GM12874 (cell line): ENCODE measurements at regions not wholly inside any gene's neighbourhood (a gene's known extent, or its start where the extent isn't known, plus 50 kb on each side); places are given as distances from the start of the nearest gene placed in this dataset.

Source experiments
- CTCF ChIP-seq: IDR thresholded peaks from 2 replicates; pipeline ENCODE4 v1.5.1; 2011; ENCODE audit warnings: low read depth, mild to moderate bottlenecking, control low read depth, low read length, moderate library complexity; ENCODE audit not compliant: insufficient read depth

DNA sequence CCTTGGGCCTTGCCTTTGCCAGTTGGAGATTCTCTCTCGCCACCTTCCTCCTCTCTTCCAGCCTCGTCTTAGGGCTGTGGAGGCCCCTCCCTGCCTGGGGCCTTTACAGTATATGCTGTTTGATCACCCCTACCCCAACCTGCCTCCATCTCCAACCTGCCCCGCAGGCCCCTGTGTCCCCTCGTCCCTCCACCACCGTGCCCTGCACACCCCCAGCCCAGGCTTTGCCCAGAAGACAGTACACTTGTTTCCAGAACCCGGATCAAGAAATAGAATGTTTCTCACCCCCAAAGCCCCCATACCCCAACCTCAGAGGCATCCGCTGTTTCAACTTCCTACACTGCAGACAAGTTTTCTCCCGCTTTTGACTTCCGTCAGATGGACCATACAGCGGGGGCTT is 202.3 kb upstream of the C14orf180 start:
- TF ChIP-seq CTCF = no peak

DNA sequence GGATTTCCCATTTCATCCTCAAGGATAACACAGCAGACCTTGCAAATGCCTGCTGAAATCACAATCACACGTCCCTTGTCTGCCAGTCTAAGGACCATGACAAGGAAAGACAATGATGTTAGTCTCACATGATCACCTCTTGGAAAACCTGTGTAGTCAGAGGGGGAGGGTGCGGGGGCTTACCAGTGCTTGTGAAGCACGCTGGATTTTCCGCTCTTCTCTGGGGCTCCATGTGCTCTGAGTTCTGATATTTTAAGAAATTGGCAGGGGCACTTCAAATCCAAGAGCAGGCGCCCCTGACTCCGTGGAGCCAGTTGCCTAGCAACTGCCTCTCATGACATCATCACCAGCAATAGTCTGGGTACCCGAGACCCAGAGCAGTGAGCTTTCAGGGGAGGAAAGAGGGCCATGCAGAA is 200.9 kb upstream of the C14orf180 start:
- TF ChIP-seq CTCF = no peak

- no peak for TF ChIP-seq CTCF
These were observed 197.0 kb upstream of the C14orf180 start for GRCh38 chr14:104382361-104383087.

DNA sequence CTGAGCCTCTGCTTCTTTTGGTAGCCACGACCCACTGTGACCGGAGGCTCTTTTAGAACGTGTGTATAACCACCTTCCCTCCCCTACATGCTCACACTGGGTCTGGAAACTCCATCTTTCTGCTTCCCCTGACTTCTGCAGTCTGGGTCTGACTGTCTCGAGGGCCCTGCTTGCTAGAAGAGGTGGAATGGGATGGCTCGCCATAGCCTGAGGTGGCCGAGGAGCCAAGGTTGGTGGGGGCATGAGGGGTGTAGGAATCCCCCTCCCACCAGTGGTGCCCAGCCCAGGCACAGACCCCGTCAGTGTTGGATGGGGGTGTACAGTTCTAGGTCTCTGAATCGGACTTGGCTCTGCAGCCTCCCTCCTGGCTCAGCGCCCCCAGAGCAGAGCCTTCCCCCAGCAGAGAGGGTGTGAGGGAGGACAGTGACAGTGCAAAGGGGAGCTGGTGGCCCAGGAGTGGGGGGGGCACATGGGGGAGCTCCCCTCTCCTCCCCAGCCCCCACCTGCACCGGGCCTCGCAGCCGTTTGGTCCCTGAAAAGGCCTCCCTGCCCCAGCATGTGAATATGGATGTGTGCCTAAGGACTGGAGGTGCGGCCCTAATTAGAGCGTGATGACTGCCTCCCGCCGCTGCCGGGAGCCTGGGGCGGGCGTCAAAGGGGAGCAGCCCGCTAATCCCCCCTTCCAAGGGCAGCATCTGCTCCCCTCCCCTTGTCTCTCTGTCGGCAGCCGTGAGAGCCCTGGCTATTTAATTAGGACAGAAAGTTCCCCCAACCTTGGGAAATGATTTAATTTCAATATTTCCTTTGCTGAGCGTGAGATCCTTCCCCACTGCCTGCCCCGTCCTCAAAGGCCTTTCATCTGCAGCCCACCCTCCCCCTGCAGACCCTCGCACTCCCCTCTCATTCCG is 196.2 kb upstream of the C14orf180 start:
- no peak for TF ChIP-seq CTCF

DNA sequence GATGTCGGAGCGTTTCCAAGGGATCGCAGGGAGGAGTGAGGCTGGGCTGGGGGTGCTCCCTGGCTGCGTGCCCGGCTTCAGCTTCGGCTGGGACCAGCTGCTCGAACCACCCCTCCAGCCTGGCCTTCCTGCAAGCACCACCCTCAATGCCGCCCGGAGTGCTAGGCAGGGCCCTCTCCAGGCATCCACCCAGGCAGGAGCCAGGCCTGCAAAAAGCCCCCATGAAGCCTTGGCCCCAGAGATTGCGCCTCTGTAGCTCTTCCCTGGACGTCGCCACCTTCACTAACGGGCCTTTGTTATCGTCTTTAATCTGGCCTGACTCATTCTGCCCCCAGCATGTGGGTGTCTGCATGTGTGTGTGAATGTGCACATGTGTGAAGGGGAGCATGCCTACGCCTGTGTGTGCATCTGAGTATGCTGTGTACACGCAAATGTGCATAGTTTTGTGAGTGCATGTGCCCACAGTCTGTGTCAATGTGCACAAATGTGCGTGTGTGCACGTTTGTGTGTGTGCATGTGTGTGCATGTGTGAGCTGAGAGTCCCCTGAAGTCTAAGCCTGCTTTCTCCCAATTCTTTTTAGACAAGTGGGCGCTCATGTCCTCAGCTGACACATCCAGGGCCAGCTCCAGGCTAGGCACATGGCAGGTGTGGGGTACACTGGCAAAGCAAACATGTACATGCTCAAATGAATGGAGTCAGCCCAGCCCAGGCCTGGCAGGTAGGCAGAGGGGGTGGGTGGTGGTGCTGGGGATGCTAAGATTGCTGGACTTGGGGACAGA is 195.4 kb upstream of the C14orf180 start:
- TF ChIP-seq CTCF = no peak

GRCh38 chr14:104384776-104385071 is 194.8 kb upstream of the C14orf180 start:
- TF ChIP-seq CTCF = no peak

DNA sequence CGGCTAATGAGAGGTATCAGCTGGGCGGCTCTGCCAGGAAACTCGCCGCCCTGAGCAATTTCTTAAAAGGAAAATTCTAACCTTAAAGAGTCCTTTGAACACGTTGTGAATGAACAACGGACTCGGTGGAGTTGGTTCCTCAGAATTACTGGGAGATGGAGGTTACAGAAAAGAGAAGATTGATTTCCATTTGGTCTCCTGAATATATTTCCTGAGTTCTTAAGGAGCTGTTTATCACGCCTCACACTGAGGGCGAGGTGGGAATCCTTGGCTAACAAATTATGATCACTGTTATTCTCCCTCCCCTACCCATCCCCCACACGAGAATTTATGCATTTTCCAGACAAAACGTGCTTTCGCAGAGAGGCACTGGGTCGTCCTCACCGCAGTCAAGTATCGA is 194.5 kb upstream of the C14orf180 start:
- TF ChIP-seq CTCF = no peak
